Activated T-helper 2 cell treated with anti-CD3 and anti-CD28 coated beads, Interferon-gamma antibody, Interleukin-2, Interleukin-4, amounts not matched to agents 10 μg/mL and 5 μg/mL and 100 μg/mL, durations not matched to agents 14 hours and 24 hours and 36 hours (primary cell): ENCODE measurements at regions not wholly inside any gene's neighbourhood (a gene's known extent, or its start where the extent isn't known, plus 50 kb on each side); places are given as distances from the start of the nearest gene placed in this dataset.
"Not testable (repeated sequence)": the region's sequence is repeated elsewhere in the genome, so short reads cannot be mapped to it uniquely, and the experiment has no call there.

Experiments used
- DNase-seq: peaks from one replicate; pipeline ENCODE4 v3.0.0; 2021; ENCODE audit warnings: low spot score
- H3K27ac Mint-ChIP-seq: one replicate; pipeline ENCODE4 v1.8.0; 2021; ENCODE audit warnings: mixed read lengths
- H3K27me3 Mint-ChIP-seq: one replicate; pipeline ENCODE4 v1.8.0; 2021; ENCODE audit warnings: low read depth, mixed read lengths
- H3K36me3 Mint-ChIP-seq: one replicate; pipeline ENCODE4 v1.8.0; 2021; ENCODE audit warnings: low read depth, mixed read lengths
- H3K4me1 Mint-ChIP-seq: one replicate; pipeline ENCODE4 v1.8.0; 2021; ENCODE audit warnings: low read depth, mixed read lengths
- H3K4me3 Mint-ChIP-seq: one replicate; pipeline ENCODE4 v1.8.0; 2021; ENCODE audit warnings: low read depth, mild to moderate bottlenecking, moderate library complexity, mixed read lengths
- H3K9me3 Mint-ChIP-seq: one replicate; pipeline ENCODE4 v1.8.0; 2021; ENCODE audit warnings: mixed read lengths
- intact Hi-C: fragments of 100-400 bp; cut with micrococcal nuclease; formaldehyde crosslinking; loops from one replicate; pipeline ENCODE4 v1.15.1; 2023

GRCh38 chr12:34309806-34310804 is 287.8 kb downstream of the ALG10 start:
- H3K27me3 Mint-ChIP-seq, DNase-seq, H3K4me3 Mint-ChIP-seq, H3K27ac Mint-ChIP-seq, H3K36me3 Mint-ChIP-seq, intact Hi-C loops, H3K4me1 Mint-ChIP-seq: not testable (repeated sequence)
- H3K9me3 Mint-ChIP-seq = peaks cover 88% of the 10 kb centered on the region

GRCh38 chr12:34311337-34311736 is 289.0 kb downstream of the ALG10 start:
- intact Hi-C loops = no loop called here
- H3K4me3 Mint-ChIP-seq = no peak overlapping the region
- H3K9me3 Mint-ChIP-seq = peaks cover 88% of the 10 kb centered on the region
- no peak overlapping the region for H3K27ac Mint-ChIP-seq
- no peaks in the 10 kb centered on the region for H3K4me1 Mint-ChIP-seq
- DNase-seq = no peak
- H3K27me3 Mint-ChIP-seq = no peaks in the 10 kb centered on the region
- H3K36me3 Mint-ChIP-seq = no peaks in the 10 kb centered on the region

- Mint-ChIP-seq H3K27ac (no peak overlapping the region), H3K9me3 (peaks cover 94% of the 10 kb centered on the region), H3K4me1 (no peaks in the 10 kb centered on the region), H3K27me3 (no peaks in the 10 kb centered on the region), H3K4me3 (no peak overlapping the region), H3K36me3 (peaks cover 3% of the 10 kb centered on the region)
- intact Hi-C loops = no loop called here
- no peak for DNase-seq
Measured at GRCh38 chr12:34327671-34328070, 305.4 kb downstream of the ALG10 start.

GRCh38 chr12:34333337-34333736 is 311.0 kb downstream of the ALG10 start:
- Mint-ChIP-seq H3K4me1 (no peaks in the 10 kb centered on the region), H3K4me3 (no peak overlapping the region), H3K36me3 (peaks cover 3% of the 10 kb centered on the region), H3K27me3 (no peaks in the 10 kb centered on the region), H3K9me3 (peaks cover 61% of the 10 kb centered on the region), H3K27ac (no peak overlapping the region)
- no peak for DNase-seq
- intact Hi-C loops = no loop called here

GRCh38 chr12:34334538-34334937 is 312.2 kb downstream of the ALG10 start:
- H3K4me3 Mint-ChIP-seq = no peak overlapping the region
- peaks cover 49% of the 10 kb centered on the region for H3K9me3 Mint-ChIP-seq
- DNase-seq = no peak
- H3K27me3 Mint-ChIP-seq = no peaks in the 10 kb centered on the region
- no peak overlapping the region for H3K27ac Mint-ChIP-seq
- H3K4me1 Mint-ChIP-seq = no peaks in the 10 kb centered on the region
- intact Hi-C loops = no loop called here
- H3K36me3 Mint-ChIP-seq = no peaks in the 10 kb centered on the region

- no peak for DNase-seq
- no peaks in the 10 kb centered on the region for H3K36me3 Mint-ChIP-seq
- intact Hi-C loops = no loop called here
- H3K27me3 Mint-ChIP-seq = no peaks in the 10 kb centered on the region
- no peak overlapping the region for H3K27ac Mint-ChIP-seq
- H3K9me3 Mint-ChIP-seq = peaks cover 46% of the 10 kb centered on the region
- no peak overlapping the region for H3K4me3 Mint-ChIP-seq
- no peaks in the 10 kb centered on the region for H3K4me1 Mint-ChIP-seq
Measured at GRCh38 chr12:34334953-34335743, 312.9 kb downstream of the ALG10 start.

- Mint-ChIP-seq H3K4me1 (no peaks in the 10 kb centered on the region), H3K36me3 (no peaks in the 10 kb centered on the region), H3K4me3 (no peak overlapping the region), H3K27me3 (no peaks in the 10 kb centered on the region), H3K27ac (no peak overlapping the region), H3K9me3 (peaks cover 40% of the 10 kb centered on the region)
- no peak for DNase-seq
- intact Hi-C loops = no loop called here
Measured at GRCh38 chr12:34335819-34336262, 313.5 kb downstream of the ALG10 start.

GRCh38 chr12:34336619-34337465 is 314.5 kb downstream of the ALG10 start:
- no peak overlapping the region for H3K4me3 Mint-ChIP-seq
- no peaks in the 10 kb centered on the region for H3K36me3 Mint-ChIP-seq
- H3K27ac Mint-ChIP-seq = no peak overlapping the region
- DNase-seq = no peak
- intact Hi-C loops = no loop called here
- no peaks in the 10 kb centered on the region for H3K4me1 Mint-ChIP-seq
- no peaks in the 10 kb centered on the region for H3K27me3 Mint-ChIP-seq
- peaks cover 30% of the 10 kb centered on the region for H3K9me3 Mint-ChIP-seq

GRCh38 chr12:34338751-34339150 is 316.5 kb downstream of the ALG10 start:
- peaks cover 18% of the 10 kb centered on the region for H3K9me3 Mint-ChIP-seq
- H3K27me3 Mint-ChIP-seq = no peaks in the 10 kb centered on the region
- H3K27ac Mint-ChIP-seq = no peak overlapping the region
- intact Hi-C loops = no loop called here
- H3K36me3 Mint-ChIP-seq = no peaks in the 10 kb centered on the region
- H3K4me3 Mint-ChIP-seq = no peak overlapping the region
- H3K4me1 Mint-ChIP-seq = no peaks in the 10 kb centered on the region
- DNase-seq = no peak

- no peaks in the 10 kb centered on the region for H3K4me1 Mint-ChIP-seq
- no peaks in the 10 kb centered on the region for H3K27me3 Mint-ChIP-seq
- H3K36me3 Mint-ChIP-seq = no peaks in the 10 kb centered on the region
- DNase-seq = no peak
- intact Hi-C loops = no loop called here
- H3K4me3 Mint-ChIP-seq = no peak overlapping the region
- no peak overlapping the region for H3K27ac Mint-ChIP-seq
- H3K9me3 Mint-ChIP-seq = peaks cover 17% of the 10 kb centered on the region
Measured at GRCh38 chr12:34339922-34340321, 317.6 kb downstream of the ALG10 start.

- no peaks in the 10 kb centered on the region for H3K36me3 Mint-ChIP-seq
- no peak overlapping the region for H3K4me3 Mint-ChIP-seq
- no peak overlapping the region for H3K27ac Mint-ChIP-seq
- H3K4me1 Mint-ChIP-seq = no peaks in the 10 kb centered on the region
- intact Hi-C loops = no loop called here
- H3K9me3 Mint-ChIP-seq = peaks cover 12% of the 10 kb centered on the region
- DNase-seq = no peak
- H3K27me3 Mint-ChIP-seq = no peaks in the 10 kb centered on the region
Measured at GRCh38 chr12:34340534-34341361, 318.5 kb downstream of the ALG10 start.

GRCh38 chr12:34341362-34341733 is 319.1 kb downstream of the ALG10 start:
- intact Hi-C loops = no loop called here
- Mint-ChIP-seq H3K36me3 (no peaks in the 10 kb centered on the region), H3K4me1 (no peaks in the 10 kb centered on the region), H3K9me3 (peaks cover 12% of the 10 kb centered on the region), H3K27ac (no peak overlapping the region), H3K27me3 (no peaks in the 10 kb centered on the region), H3K4me3 (no peak overlapping the region)
- no peak for DNase-seq
